Suprapubic skin (tissue), 4 donors: ENCODE measurements at regions not wholly inside any gene's neighbourhood (a gene's known extent, or its start where the extent isn't known, plus 50 kb on each side); places are given as distances from the start of the nearest gene placed in this dataset.

Experiments
- CTCF ChIP-seq, 2 donors: fragments of 200-600 bp in 1 of 2; fragments of 450-650 bp in 1 of 2; sonication (generic) in 1 of 2; IDR thresholded peaks; one replicate each; pipeline ENCODE4 v1.5.1; 2016 to 2019; ENCODE audit warnings: antibody characterized with exemption in 2 of 2, mild to moderate bottlenecking in 1 of 2, moderate library complexity in 1 of 2
- EP300 ChIP-seq: sonication (generic); formaldehyde crosslinking; IDR thresholded peaks from one replicate; pipeline ENCODE4 v1.6.1; 2017; ENCODE audit warnings: antibody characterized with exemption
- POLR2A ChIP-seq, 2 donors: fragments of 450-650 bp; IDR thresholded peaks; one replicate each; pipeline ENCODE4 v1.6.1; 2017; ENCODE audit warnings: antibody characterized with exemption in 2 of 2, mild to moderate bottlenecking in 2 of 2, moderate library complexity in 2 of 2
- POLR2AphosphoS5 ChIP-seq, 3 donors: sonication (generic); formaldehyde crosslinking; IDR thresholded peaks; one replicate each; pipeline ENCODE4 v1.6.1; 2017; ENCODE audit warnings: antibody characterized with exemption in 3 of 3

DNA sequence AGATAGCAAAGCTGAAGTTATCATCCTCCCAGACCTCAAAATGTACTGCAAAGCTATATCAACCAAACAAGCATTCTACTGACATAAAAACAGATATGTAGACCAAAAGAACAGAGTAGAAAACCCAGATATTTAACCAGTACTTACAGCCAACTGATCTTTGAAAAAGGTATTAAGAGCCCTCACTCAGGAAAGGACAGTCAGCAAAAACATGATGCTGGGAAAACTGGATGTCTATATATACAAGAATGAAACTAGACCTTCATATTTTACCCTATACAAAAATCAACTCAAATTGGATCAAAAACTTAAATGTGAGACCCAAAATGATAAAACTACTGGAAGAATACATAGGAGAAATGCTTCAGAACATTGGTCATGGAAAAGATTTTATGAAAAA is 87.5 kb upstream of the MME start:
- TF ChIP-seq POLR2A (IDR thresholded peaks at IDR 0.05) (no peak), CTCF (IDR thresholded peaks at IDR 0.05) (no peak), POLR2AphosphoS5 (IDR thresholded peaks at IDR 0.05) (no peak), EP300 (no peak)
